GM19099 (cell line): ENCODE measurements at regions not wholly inside any gene's neighbourhood (a gene's known extent, or its start where the extent isn't known, plus 50 kb on each side); places are given as distances from the start of the nearest gene placed in this dataset.

Experiments
- POLR2A ChIP-seq: IDR thresholded peaks from 3 replicates; pipeline ENCODE4 v1.6.1; 2011; ENCODE audit warnings: low read depth; ENCODE audit not compliant: insufficient read length; ENCODE audit errors: extremely low read depth

DNA sequence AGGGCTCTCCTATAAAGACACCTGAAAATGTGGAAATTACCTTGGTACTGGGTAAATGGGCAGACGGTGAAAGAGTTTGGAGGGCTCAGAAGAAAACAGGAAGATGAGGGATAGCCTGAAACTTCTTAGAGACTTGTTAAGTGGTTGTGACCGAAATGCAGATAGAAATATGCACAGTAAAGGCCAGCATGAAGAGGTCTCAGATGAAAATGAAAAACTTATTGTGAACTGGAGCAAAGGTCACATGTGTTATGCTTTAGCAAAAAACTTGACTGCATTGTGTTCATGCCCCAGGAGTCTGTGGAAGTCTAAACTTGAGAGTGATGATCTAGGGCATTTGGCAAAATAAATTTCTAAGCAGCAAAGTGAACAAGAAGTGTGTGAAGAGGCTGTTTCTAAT lies 137.1 kb downstream of the CBLN2 start:
- TF ChIP-seq POLR2A = no peak

DNA sequence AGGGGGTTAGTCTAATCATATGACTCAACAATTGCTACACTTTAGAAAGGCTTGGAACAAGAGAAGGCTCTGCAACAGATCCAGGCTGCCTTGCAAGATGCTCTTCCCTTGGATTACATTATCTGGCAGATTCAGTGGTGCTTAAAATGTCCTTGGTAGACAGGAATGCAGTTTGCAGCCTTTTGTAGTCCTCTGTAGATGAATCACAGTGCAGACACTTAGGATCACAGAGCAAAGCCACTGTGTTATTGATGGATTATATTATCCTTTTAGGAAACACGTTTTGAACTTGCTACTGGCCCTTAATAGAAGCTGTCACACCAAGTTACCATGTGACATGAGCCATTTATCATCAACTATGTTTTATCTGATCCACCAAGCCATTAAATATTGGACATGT lies 152.2 kb downstream of the CBLN2 start:
- no peak for TF ChIP-seq POLR2A

DNA sequence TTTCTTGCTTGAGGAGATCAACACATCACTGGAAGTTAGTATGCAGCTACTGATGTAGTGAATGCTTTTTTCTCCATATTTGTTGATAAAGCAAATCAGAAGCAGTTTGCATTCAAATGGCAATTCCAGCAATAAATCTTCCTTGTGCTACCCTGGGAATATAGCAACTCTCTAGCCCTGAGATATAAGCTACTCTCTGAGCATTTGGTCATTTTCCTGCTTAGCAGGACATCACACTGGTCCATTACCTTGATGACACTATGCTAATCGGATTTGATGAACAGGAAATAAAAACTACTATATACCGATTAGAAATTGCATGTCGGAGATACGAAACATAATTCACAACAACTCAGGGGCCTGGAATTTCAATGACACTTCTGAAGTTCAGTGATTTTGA lies 152.7 kb downstream of the CBLN2 start:
- TF ChIP-seq POLR2A = no peak

GRCh38 chr18:72378016-72378415 lies 166.1 kb downstream of the CBLN2 start:
- no peak for TF ChIP-seq POLR2A

DNA sequence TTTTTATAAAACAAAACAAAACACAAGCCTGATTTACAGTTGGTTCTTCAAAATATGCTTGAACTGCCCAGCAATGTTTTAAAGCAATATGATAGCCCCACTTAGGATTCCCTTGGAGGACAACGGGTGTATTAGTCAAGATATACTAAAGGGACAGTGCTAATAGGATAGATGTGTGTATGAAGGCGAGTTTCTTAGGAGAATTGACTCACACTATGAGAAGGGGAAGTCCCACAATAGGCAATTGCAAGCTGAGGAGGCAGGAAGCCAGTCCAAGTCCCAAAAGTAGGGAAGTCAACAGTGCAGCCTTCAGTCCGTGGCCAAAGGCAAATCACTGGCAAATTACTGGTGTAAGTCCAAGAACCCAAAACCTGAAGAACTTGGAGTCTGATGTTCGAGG lies 167.9 kb downstream of the CBLN2 start:
- TF ChIP-seq POLR2A = no peak

DNA sequence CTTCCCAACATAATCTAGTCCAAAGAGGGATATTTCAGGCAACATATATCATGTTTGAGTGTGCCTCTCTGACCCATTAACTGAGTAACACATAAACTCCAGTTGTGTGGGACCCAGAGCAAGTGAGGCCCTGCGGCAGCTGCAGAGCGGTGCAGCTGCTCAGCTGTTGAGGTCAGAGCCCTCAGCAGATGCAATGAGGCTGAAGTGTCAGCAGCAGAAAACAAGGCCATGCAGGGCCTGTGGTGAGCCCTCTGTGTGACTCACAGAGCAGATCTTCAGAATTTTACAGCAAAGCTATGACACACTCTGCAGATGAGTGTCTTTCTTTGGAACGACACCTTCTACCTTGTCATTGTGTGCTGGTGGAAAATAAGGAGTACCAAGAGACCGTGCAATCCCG lies 168.5 kb downstream of the CBLN2 start:
- no peak for TF ChIP-seq POLR2A

- TF ChIP-seq POLR2A = no peak
These were observed 172.1 kb downstream of the CBLN2 start for GRCh38 chr18:72372076-72372475.

GRCh38 chr18:72368308-72368707 lies 175.8 kb downstream of the CBLN2 start:
- TF ChIP-seq POLR2A = no peak

GRCh38 chr18:72360634-72361033 lies 183.5 kb downstream of the CBLN2 start:
- TF ChIP-seq POLR2A = no peak

DNA sequence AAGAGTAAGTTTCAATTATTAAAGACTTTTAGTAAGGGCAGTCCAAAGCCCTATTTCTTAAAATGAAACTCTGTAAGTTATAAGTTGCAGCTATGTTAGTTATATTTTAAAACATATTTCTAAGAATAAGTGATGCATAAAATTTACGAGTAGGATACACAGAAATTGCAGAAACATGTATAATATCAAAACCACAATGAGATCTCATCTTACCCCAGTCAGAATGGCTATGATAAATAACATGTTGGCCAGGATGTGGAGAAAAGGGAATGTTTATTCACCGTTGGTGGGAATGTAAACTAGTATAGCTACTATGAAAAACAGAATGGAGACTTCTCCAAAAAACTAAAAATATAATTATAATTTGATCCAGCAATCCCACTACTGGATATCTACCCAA lies 201.2 kb downstream of the CBLN2 start:
- TF ChIP-seq POLR2A = no peak

- no peak for TF ChIP-seq POLR2A
These were observed 204.2 kb downstream of the CBLN2 start for GRCh38 chr18:72339976-72340375.

GRCh38 chr18:72336786-72337185 lies 207.4 kb downstream of the CBLN2 start:
- no peak for TF ChIP-seq POLR2A

DNA sequence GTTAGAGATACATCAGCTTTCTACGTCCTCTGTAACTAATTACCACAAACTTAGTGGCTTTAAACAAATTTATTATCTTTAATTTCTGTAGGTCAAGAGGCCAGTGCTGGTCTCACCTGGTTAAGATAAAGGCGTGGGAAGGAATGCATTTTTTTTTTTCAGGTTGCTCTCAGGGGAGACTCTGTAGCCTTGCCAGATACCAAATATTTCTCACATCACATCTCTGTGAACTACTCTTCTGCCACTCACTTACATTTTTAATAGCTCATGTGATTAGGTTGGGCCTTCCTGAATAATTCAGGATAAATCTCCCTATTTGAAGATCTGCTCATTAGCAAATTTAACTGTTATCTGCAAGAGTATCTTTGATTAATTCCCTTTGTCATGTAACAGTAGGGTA lies 214.6 kb downstream of the CBLN2 start:
- no peak for TF ChIP-seq POLR2A

- no peak for TF ChIP-seq POLR2A
These were observed 218.8 kb downstream of the CBLN2 start for GRCh38 chr18:72325307-72325706.

DNA sequence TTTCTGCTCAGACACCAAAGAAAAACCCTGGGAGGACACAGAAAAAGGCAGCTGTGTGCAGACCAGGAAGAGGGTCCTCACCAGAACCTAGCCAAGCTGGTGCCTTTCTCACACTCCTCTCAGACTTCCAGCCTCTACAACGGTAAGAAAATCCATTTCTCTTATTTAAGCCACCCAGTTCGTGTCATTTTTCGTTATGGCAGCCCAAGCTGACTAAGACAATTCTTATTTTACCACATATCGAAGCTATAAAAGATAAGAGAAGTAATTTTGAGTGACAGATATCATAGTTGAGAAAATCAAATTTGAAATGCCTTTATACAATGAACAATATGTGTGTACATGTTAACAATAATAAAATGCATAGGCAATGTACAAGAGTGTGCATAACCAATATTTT lies 219.5 kb downstream of the CBLN2 start:
- no peak for TF ChIP-seq POLR2A

- no peak for TF ChIP-seq POLR2A
These were observed 227.6 kb downstream of the CBLN2 start for GRCh38 chr18:72316497-72316896.

DNA sequence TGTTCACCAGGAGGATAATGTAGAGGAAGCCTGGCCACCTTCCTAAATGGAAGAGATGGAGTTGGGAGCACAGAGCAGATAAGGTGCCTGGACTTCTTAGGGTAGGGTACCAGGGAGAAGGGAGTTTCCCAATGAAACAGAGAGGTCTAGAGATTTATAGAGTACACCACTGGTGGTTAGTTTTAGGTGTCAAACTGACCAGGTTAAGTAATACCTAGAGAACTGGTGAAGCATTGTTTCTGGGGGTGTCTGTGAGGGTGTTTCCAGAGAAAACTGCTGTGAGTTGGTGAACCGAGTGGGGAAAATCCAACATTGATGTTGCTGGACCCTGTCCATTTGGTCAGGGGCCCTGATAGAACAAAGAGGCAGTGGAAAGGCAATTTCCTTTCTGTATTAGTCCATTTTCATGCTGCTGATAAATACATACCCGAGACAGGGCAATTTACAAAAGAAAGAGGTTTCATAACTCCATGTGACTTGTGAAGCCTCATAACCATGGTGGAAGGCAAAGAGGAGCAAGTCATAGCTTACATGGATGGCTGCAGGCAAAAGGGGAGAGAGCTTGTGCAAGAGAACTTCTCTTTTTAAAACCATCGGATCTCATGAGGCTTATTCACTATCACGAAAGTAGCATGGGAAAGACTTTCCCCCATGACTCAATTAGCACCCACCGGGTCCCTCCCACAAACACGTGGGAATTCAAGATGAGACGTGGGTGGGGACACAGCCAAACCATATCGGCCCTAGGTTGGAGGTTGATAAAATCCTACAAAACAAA lies 260.8 kb downstream of the CBLN2 start:
- TF ChIP-seq POLR2A = no peak

DNA sequence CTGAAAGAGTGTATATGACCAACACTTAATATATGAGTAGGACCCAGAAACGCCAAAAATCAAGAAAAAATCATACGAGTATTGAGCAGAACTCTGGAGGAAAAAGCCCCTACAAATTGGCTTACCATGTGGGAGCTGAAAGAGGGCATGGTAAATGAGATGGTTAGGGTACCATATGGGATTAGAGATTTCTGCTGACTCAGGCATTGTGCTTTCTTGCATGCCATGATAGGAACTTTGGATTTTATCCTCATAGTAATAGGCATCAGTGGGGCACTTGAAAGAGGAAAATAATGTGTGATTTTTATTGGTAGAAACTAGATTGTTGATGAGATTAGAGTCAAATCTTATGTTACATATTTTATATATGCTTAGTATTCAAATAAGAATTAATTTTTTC lies 271.1 kb downstream of the CBLN2 start:
- no peak for TF ChIP-seq POLR2A

DNA sequence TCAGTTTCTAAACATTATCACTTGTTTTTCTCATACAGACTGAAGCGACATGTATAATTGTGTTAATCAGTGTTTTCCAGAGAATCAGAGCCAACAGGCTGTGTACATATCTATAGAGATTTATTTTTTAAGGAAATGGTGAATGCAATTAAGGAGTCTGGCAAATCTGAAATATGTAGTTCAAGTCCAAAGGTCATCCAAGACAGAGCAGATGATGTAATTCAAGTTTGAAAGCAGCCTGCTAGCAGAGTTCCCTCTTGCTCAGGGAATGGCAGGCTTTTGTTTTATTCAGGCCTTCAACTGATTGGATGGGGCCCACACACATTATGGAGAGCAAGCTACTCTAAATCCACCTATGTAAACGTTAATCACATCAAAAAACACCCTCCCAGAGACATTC lies 282.6 kb downstream of the CBLN2 start:
- no peak for TF ChIP-seq POLR2A
